H1 (cell line): ENCODE measurements at regions not wholly inside any gene's neighbourhood (a gene's known extent, or its start where the extent isn't known, plus 50 kb on each side); places are given as distances from the start of the nearest gene placed in this dataset.

Experiments used
- ASH2L ChIP-seq: fragments of 200-600, 300-600 bp; sonication (generic); IDR thresholded peaks from one replicate; pipeline ENCODE4 v1.7.1; 2017; ENCODE audit warnings: low read length
- SUZ12 ChIP-seq: fragments of 200-600 bp; sonication (generic); IDR thresholded peaks from 2 replicates; pipeline ENCODE4 v1.6.1; 2012; ENCODE audit warnings: mild to moderate bottlenecking, inconsistent platforms, low read length, moderate library complexity, mixed read lengths
- TEAD4 ChIP-seq: IDR thresholded peaks from 2 replicates; pipeline ENCODE4 v1.6.1; 2012; ENCODE audit warnings: low read depth, low read length, inconsistent platforms, mixed read lengths

DNA sequence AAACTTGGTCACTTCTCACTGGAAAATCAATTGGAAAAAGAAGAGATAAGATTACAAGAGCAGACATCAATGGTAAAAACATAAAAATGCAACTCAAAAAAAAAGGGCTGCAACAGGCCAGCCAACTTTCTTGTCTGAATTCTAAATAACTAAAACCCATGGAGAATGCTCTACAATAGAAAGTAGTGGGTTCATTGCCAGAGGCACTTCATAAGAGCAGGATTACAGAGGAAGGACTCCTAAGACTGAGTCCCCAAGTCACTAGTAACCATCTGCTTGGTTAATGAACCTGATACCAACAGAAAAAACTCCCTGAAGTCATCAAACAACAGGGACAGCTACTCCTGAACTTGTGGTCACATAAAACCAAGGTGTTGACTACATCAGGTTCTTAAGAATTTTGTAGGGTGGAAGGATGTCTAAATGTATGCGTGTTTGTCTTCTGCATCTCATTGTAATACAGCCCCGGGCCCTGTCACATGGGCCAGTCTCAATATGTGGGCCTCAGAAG is 148.6 kb downstream of the IMPG2 start (continued):
- TF ChIP-seq SUZ12 (no peak), TEAD4 (no peak), ASH2L (no peak)
